ENCODE measurements at regions not wholly inside any gene's neighbourhood (a gene's known extent, or its start where the extent isn't known, plus 50 kb on each side); places are given as distances from the start of the nearest gene placed in this dataset.

- TF ChIP-seq EZH2 (IDR thresholded peaks at IDR 0.05; ENCODE audit: low read depth): no peak
- no peak for TF ChIP-seq CTCF (conservative IDR thresholded peaks at IDR 0.05)
Observed at GRCh38 chr5:110896901-110897300, 158.1 kb downstream of the SLC25A46 start.
